Testis (tissue), 2 donors: ENCODE measurements at regions not wholly inside any gene's neighbourhood (a gene's known extent, or its start where the extent isn't known, plus 50 kb on each side); places are given as distances from the start of the nearest gene placed in this dataset.

Experiments
- DNase-seq: peaks from one replicate; pipeline ENCODE4 v3.0.0-alpha.2; 2019
- H3K27ac ChIP-seq, 2 donors: fragments of 200-600 bp; sonication (generic); one replicate each; pipeline ENCODE4 v1.5.1; 2019
- H3K27me3 ChIP-seq: fragments of 200-600 bp; sonication (generic); one replicate; pipeline ENCODE4 v1.5.1; 2019
- H3K36me3 ChIP-seq: fragments of 200-600 bp; sonication (generic); one replicate; pipeline ENCODE4 v1.5.1; 2017; ENCODE audit warnings: low read depth; ENCODE audit errors: missing control alignments
- H3K4me1 ChIP-seq: fragments of 200-600 bp; sonication (generic); one replicate; pipeline ENCODE4 v1.5.1; 2019
- H3K4me3 ChIP-seq, 2 donors: fragments of 200-600 bp; sonication (generic); one replicate each; pipeline ENCODE4 v1.5.1; 2017 to 2019
- H3K9me3 ChIP-seq: fragments of 200-600 bp; sonication (generic); one replicate; pipeline ENCODE4 v1.5.1; 2017
- POLR2A ChIP-seq: fragments of 450-650 bp; IDR thresholded peaks from one replicate; pipeline ENCODE4 v1.6.1; 2017; ENCODE audit warnings: antibody characterized with exemption, mild to moderate bottlenecking, moderate library complexity
- WGBS, 2 donors: methylation state at CpG; one replicate each; pipeline ENCODE4 v1.1.5; 2018; 5-methylcytosine and 5-hydroxymethylcytosine counted together
- intact Hi-C: fragments of 100-400 bp; cut with DNase I; formaldehyde crosslinking; loops from one replicate; pipeline ENCODE4 v1.15.1; 2023; ENCODE audit warnings: low total_unique reads
- TF ChIP-seq, protein P1 (sequence below), 3 experiments: fragments of 450-650 bp in 2 of 3; fragments of 200-600 bp in 1 of 3; sonication (generic) in 1 of 3; IDR thresholded peaks; one replicate each; pipeline ENCODE4 v1.5.1; 2016 to 2019; ENCODE audit warnings: antibody characterized with exemption in 3 of 3, mild to moderate bottlenecking in 2 of 3, moderate library complexity in 1 of 3

DNA sequence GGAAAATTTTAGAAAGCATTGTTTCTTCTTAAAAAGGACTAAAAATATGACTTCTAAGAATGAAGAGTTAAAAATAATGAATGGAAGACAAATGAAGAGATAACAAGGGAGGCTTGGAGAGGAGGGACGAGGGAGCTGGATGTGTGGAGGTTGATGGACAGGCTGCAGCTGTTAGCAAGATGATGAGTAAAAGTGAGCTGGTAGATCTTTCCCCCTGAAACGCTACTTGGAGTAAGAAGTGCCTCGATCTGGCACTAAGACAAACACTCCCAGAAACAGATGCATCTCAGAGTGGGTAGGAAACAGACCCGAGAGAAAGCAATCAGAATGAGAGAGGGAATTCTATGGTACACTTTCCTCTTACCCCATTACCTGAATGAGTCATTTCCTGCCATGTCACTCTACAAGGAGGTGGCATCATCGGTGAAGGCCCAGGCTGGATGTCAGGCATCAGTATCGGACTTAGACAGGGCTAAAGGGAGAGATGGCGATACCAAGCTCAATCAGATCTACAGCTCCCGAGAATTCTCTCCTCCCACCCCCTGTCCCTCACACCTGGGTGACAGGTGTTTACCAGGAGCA, 154.1 kb upstream of the BMP2 start:
- no peaks in the 10 kb centered on the region for H3K27me3 ChIP-seq

DNA sequence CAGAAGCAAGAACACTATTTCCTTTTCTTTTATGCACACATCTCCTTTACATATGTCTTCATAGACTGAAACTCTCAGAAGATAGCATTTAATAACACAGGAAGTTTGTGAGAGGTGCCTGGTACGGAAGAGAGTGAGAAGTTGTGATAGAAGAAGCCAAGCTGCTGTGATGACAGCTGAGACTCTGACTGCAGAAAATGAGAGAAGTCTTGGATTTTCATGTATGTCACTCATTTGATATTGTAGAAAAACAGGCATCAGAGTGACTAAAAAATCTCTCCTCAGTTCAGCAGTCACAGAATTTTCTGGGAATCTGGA, 154.9 kb upstream of the BMP2 start:
- Histone ChIP-seq H3K9me3 (no peaks in the 10 kb centered on the region), H3K4me1 (no peaks in the 10 kb centered on the region), H3K4me3 (no peak overlapping the region), H3K27me3 (no peaks in the 10 kb centered on the region), H3K36me3 (no peaks in the 10 kb centered on the region), H3K27ac (no peak overlapping the region)
- 78 to 100% methylated on average over 1 of the region's 1 CpG for WGBS, 2 donors
- TF ChIP-seq, protein P1, sequence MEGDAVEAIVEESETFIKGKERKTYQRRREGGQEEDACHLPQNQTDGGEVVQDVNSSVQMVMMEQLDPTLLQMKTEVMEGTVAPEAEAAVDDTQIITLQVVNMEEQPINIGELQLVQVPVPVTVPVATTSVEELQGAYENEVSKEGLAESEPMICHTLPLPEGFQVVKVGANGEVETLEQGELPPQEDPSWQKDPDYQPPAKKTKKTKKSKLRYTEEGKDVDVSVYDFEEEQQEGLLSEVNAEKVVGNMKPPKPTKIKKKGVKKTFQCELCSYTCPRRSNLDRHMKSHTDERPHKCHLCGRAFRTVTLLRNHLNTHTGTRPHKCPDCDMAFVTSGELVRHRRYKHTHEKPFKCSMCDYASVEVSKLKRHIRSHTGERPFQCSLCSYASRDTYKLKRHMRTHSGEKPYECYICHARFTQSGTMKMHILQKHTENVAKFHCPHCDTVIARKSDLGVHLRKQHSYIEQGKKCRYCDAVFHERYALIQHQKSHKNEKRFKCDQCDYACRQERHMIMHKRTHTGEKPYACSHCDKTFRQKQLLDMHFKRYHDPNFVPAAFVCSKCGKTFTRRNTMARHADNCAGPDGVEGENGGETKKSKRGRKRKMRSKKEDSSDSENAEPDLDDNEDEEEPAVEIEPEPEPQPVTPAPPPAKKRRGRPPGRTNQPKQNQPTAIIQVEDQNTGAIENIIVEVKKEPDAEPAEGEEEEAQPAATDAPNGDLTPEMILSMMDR (IDR thresholded peaks at IDR 0.05), result no peak
- no peak for TF ChIP-seq POLR2A
- no peak for DNase-seq
- intact Hi-C loops, result no loop called here

More for the DNA sequence above, 154.1 kb upstream of the BMP2 start:
- TF ChIP-seq POLR2A, result no peak
- TF ChIP-seq, protein P1 (IDR thresholded peaks at IDR 0.05), result no peak
- DNase-seq, result no peak
- Histone ChIP-seq H3K27ac (no peak overlapping the region), H3K36me3 (no peaks in the 10 kb centered on the region), H3K4me1 (no peaks in the 10 kb centered on the region), H3K4me3 (no peak overlapping the region), H3K9me3 (no peaks in the 10 kb centered on the region)
- intact Hi-C loops, result no loop called here
- WGBS, 2 donors, result 62 to 74% methylated on average over 8 of the region's 8 CpGs

GRCh38 chr20:6611911-6612605, 155.4 kb upstream of the BMP2 start:
- no peak for DNase-seq
- Histone ChIP-seq H3K4me3 (no peak overlapping the region), H3K27ac (no peak overlapping the region), H3K36me3 (no peaks in the 10 kb centered on the region), H3K4me1 (no peaks in the 10 kb centered on the region), H3K9me3 (no peaks in the 10 kb centered on the region), H3K27me3 (no peaks in the 10 kb centered on the region)
- WGBS, 2 donors, result 92 to 97% methylated on average over 2 of the region's 2 CpGs
- TF ChIP-seq POLR2A, result no peak
- TF ChIP-seq, protein P1 (IDR thresholded peaks at IDR 0.05), result no peak
- intact Hi-C loops, result no loop called here

DNA sequence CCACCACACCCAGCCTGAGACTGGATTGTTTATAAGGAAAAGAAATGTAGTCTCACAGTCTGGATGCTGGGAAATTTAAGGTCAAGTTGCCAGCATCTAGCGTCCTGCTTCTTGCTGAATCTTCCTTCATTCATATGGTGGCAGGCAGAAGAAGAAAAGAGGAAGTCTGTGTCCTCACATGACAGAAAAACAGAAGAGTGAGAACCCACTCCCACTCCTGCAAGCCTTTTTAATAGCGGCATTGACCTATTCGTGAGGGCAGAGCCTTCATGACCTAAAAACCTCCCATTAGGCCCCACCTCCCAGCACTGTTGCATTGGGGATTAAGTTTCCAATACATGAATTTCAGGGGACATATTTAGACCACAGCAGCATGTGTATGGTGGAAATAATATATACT, 160.8 kb upstream of the BMP2 start:
- Histone ChIP-seq H3K27ac (no peak overlapping the region), H3K4me1 (no peaks in the 10 kb centered on the region), H3K36me3 (no peaks in the 10 kb centered on the region), H3K4me3 (no peak overlapping the region), H3K27me3 (no peaks in the 10 kb centered on the region), H3K9me3 (no peaks in the 10 kb centered on the region)
- no peak for TF ChIP-seq POLR2A
- TF ChIP-seq, protein P1 (IDR thresholded peaks at IDR 0.05), result no peak
- no peak for DNase-seq
- intact Hi-C loops, result no loop called here
- 72 to 85% methylated on average over 3 of the region's 3 CpGs for WGBS, 2 donors
